ENCODE measurements at regions not wholly inside any gene's neighbourhood (a gene's known extent, or its start where the extent isn't known, plus 50 kb on each side); places are given as distances from the start of the nearest gene placed in this dataset.

GRCh38 chr21:14869984-14870852 is 194.6 kb downstream of the NRIP1 start:
- DNase-seq (ENCODE audit: low read depth in 1 of 2, low spot score in 1 of 2), result no peak

- DNase-seq (ENCODE audit: low read depth in 1 of 2, low spot score in 1 of 2), result no peak
Observed at GRCh38 chr21:14866859-14867765, 197.7 kb downstream of the NRIP1 start.

GRCh38 chr21:14864211-14865021 is 200.4 kb downstream of the NRIP1 start:
- peak in 1 of 2 donors; percentile 13 for DNase-seq (ENCODE audit: low read depth in 1 of 2, low spot score in 1 of 2)

DNA sequence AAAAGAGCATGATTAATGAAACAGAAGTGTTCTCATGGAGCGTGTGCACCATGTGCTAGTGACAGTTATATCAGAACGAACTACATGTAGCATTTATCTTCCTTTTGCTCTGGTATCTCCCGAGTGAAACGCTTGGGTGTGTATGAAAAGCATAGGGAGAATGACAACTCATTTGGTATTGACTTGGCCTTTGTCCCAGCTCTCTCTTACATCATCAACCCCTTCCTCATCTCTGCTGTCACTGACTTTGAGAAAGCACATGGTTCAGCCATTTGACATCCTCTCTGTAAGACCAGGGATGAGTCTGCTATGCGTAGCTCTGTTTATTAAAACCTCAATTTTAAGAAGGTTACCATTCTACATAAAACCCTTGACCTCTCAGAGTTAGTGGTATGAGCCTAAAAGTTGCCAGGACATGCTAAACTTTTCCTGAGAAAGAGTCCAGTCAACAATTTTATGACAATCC is 201.0 kb downstream of the NRIP1 start:
- DNase-seq (ENCODE audit: low read depth in 1 of 2, low spot score in 1 of 2), result no peak

GRCh38 chr21:14862794-14863720 is 201.7 kb downstream of the NRIP1 start:
- no peak for DNase-seq (ENCODE audit: low read depth in 1 of 2, low spot score in 1 of 2)

- DNase-seq (ENCODE audit: low read depth in 1 of 2, low spot score in 1 of 2), result no peak
Observed at GRCh38 chr21:14858311-14858710, 206.5 kb downstream of the NRIP1 start.

- no peak for DNase-seq (ENCODE audit: low read depth in 1 of 2, low spot score in 1 of 2)
Observed at GRCh38 chr21:14857529-14857928, 207.3 kb downstream of the NRIP1 start.

- no peak for DNase-seq (ENCODE audit: low read depth in 1 of 2, low spot score in 1 of 2)
Observed at GRCh38 chr21:14850394-14850793, 214.4 kb downstream of the NRIP1 start.

GRCh38 chr21:14846621-14847020 is 218.2 kb downstream of the NRIP1 start:
- DNase-seq (ENCODE audit: low read depth in 1 of 2, low spot score in 1 of 2), result no peak

- no peak for DNase-seq (ENCODE audit: low read depth in 1 of 2, low spot score in 1 of 2)
Observed at GRCh38 chr21:14844001-14844400, 220.8 kb downstream of the NRIP1 start.

DNA sequence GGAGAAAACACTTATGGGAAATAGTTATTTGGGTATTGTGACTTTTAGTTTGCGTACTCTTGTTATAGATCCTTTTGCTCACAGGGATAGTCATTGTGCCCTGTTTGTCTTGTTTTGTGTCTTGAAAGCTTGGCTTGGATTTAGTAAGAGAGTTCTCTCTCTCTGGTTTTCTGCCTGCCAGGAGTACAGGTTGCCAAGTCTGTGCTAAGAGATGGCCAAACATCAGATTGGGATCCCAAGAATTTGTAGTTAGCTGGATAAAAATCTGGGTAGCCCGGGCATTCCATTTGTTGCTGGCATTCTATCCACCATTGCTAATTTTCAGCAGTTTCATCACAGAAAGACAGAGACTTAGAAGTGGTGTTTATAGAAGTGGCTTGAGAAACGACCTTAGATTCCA is 222.2 kb downstream of the NRIP1 start:
- DNase-seq (ENCODE audit: low read depth in 1 of 2, low spot score in 1 of 2), result no peak

DNA sequence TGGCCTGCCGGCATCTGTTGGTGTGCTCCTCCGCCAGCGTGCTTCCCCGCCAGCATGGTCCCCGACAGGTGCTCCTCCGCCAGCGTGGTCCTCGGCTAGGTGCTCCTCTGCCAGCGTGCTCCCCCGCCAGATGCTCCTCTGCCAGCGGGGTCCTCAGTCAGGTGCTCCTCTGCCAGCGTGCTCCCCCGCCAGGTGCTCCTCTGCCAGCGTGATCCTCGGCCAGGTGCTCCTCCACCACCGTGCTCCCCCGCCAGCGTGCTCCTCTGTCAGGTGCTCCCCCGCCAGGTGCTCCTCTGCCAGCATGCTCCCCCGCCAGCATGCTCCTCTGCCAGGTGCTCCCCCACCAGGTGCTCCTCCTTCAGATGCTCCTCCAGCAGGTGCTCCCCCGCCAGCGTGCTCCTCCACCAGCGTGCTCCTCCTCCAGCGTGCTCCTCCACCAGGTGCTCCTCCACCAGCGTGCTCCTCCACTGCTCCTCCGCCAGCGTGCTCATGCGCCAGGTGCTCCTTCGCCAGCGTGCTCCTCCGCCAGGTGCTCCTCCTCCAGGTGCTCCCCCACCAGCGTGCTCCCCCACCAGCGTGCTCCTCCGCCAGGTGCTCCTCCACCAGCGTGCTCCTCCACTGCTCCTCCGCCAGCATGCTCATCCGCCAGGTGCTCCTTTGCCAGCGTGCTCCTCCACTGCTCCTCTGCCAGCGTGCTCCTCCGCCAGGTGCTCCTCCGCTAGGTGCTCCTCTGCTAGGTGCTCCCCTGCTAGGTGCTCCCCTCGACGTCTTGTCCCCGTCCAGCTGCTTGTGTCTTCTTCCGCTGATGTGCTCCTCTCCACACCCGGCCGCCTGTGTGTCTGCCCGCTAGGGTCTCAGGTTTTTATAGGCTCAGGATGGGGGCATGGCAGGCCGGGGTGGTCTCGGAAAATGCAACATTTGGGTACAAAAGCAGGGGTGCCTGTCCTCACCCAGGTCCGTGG is 223.0 kb downstream of the NRIP1 start:
- no peak for DNase-seq (ENCODE audit: low read depth in 1 of 2, low spot score in 1 of 2)

DNA sequence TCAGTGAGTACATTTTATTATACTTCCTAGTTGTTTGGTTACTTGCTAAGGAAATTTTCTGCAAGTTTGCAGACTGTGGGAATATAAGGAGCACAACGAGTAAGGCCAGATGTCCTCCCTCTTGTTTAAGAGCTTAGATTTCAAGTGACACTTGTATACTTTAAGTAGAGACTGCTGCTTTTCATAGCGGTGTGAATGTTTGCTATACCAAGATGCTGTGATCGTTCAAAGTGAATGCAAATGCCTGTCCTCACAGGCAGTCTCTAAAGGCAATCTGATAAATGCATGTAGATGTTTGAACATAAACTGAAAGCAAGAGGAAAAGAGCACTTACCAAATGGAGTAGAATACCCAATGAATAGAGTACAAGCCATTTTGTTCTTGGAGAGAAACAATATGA is 226.4 kb downstream of the NRIP1 start:
- DNase-seq (ENCODE audit: low read depth in 1 of 2, low spot score in 1 of 2), result no peak

DNA sequence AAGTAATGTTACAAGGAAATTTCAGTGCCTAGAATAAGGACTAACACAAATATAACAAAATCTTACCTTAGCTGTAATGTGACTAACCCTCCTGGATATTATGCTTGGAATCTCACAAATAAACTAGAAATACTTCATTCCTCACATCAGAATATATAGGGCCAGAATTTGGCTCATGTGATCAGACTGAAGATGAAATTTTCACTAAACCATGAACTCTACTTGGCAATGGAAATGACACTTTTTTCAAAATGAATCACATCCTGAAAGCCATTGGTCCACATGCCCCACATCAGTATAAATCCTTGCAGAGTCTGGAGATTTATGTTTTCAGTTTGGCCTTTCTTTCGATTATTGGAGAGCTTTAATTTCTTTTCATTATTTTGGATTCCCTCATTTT is 227.8 kb downstream of the NRIP1 start:
- DNase-seq (ENCODE audit: low read depth in 1 of 2, low spot score in 1 of 2), result no peak

- DNase-seq (ENCODE audit: low read depth in 1 of 2, low spot score in 1 of 2), result no peak
Observed at GRCh38 chr21:14833666-14834351, 231.0 kb downstream of the NRIP1 start.

GRCh38 chr21:14833241-14833640 is 231.6 kb downstream of the NRIP1 start:
- no peak for DNase-seq (ENCODE audit: low read depth in 1 of 2, low spot score in 1 of 2)

DNA sequence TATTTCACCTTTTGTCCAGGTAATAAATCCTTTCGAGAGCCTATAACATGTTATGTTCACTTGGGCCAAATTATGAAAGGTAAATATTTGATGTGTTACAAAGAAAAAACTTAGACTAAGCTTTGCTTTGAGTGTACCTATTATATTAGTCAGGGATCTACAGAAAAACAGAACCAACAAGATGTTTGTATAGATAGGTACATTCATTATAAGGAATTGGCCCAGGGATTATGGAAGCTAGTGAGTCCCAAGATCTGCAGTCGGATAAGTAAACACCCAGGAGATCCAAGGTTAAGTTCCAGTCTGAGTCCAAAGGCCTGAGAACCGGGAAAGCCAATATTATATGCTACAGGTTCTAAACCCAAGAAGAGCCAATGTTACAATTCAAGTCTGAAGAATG is 234.5 kb downstream of the NRIP1 start:
- DNase-seq (ENCODE audit: low read depth in 1 of 2, low spot score in 1 of 2), result no peak

DNA sequence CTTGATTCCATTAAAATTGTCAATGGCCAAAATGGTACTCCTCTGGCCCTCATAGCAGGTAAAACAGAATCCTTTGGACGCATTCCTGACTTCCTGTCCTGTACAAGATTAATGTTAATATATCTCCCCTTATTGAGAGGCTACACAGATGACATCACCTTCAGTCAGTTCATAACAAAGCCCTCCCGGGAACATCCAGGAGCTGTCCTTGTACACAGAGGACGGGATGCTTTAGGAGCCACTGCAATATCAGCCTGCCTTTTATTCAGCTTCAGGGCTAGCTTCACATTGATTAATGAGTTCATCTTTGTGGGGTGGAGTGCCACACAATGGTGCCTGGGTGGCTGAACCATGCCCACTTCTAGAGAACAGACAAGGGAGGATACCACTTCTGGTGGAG is 235.1 kb downstream of the NRIP1 start:
- no peak for DNase-seq (ENCODE audit: low read depth in 1 of 2, low spot score in 1 of 2)

All from activated CD4-positive, alpha-beta T cell treated with anti-CD3 and anti-CD28 coated beads, Interleukin-2, amount 50 U/mL, for 24 hours (primary cell).